ENCODE measurements at regions not wholly inside any gene's neighbourhood (a gene's known extent, or its start where the extent isn't known, plus 50 kb on each side); places are given as distances from the start of the nearest gene placed in this dataset.

DNA sequence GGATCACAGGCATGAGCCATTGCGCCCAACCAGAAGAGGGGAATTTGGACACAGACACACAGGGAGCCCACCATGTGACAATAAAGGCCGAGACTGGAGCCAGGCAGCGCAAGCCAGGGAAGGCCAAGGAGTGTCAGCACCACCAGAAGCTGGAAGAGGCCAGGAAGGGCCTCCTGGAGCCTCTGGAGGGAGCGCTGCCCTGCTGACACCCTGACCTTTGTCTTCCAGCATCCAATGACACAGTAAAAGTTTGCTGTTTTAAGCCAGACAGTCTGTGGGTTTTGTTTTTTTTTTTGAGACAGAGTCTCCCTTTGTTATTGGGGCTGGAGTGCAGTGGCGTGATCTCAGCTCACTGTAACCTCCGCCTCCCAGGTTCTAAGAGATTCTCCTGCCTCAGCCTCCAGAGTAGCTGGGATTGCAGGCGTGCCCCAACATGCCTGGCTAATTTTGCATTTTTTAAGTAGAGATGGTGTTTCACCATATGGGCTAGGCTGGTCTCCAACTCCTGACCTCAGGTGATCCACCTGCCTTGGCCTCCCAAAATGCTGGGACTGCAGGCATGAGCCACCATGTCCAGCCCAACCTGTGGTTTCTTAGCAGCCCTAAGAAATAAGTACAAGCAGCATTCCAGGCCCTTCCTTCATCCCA, 215.8 kb downstream of the CTTN start:
- DNase-seq = no peak

DNA sequence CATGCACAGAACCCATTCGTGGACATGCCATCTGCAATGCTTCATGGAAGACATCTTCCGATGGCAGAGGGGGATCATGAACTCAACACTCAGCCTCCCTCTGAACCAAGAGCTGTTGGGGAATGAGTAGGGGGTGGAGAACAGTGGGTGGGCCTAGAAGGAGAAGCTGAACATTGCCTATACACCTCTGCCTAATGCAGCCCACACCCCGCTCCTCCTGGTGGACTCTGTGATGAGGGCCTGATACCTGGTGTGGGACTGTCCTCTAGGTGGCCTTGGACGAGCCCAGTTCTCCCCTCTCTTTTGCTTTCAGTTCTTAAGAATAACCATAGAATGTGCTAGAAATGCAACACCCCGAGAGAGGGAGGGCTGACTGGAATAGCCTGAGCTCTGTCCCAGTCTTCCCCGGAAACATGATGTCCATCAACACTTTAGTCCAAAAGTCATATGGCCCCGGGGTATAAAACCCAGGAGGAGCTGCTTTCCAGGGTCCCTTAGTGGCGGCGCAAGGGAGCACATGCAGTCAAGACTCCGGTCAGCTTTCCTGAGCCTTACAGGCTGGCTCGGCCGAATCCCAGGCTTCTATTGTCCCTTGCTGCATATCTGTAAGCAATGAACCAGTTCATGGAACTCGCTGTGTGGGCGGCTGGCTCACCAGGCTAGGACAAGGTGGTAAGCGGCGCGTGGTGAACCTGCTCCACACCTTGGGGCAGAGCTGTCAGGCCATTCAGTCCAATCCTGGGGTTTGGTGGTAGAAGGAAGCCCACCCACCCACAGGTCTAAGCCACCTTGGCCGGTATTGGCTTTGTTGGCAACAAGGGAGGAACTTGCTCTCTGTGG, 216.9 kb downstream of the CTTN start:
- no peak for DNase-seq

DNA sequence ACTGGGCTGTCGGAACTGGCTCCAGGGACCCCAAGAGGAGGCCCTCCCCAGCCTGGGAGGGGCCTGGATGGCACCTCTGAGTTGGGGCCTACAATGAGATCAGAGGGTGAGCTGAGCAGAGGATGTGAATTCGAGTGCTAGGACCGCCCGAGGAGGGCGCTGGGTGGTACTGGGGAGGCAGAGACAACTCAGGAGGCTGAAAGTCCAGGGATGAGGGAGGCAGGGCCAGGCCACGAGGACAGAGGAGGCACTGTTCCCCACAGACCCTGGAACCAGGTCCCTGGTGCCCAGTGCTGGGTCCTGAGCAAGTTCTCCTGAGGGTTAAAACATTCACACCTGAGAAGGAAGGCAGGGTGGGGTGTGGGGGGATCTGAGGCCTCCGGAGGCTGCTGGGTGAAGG, 218.0 kb downstream of the CTTN start:
- no peak for DNase-seq

DNA sequence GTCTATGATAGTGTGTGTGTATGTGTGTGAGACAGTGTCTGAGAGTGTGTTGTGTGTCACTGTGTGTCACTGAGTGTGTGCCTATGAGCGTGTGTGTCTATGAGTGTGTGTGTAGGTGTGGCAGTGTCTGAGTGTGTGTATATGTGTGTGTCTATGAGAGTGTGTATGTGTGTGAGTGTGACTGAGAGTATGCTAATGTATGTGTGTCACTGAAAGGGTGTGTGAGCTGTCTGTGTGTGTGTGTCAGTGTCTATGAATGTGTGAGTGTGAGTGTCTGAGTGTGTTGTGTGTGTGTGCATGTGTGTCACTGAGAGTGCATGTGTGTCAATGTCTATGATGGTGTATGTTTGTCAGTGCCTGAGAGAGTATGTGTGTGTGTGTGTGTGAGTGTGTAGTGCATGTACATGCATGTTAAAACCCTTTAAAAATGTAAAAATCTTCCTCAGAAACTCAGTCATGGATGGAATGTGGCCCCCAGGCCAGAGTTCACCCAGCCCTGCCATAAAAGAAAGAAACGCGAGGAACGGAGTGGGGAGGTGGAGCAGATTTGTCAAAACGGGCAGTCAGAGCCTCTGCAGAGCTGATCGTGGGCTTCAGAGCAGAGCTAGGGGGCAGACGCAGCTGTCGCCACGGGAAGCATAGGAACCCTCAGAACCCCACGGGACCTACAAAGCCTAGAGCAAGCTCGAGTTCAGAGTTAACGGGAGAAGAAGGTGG, 218.8 kb downstream of the CTTN start:
- DNase-seq = no peak

DNA sequence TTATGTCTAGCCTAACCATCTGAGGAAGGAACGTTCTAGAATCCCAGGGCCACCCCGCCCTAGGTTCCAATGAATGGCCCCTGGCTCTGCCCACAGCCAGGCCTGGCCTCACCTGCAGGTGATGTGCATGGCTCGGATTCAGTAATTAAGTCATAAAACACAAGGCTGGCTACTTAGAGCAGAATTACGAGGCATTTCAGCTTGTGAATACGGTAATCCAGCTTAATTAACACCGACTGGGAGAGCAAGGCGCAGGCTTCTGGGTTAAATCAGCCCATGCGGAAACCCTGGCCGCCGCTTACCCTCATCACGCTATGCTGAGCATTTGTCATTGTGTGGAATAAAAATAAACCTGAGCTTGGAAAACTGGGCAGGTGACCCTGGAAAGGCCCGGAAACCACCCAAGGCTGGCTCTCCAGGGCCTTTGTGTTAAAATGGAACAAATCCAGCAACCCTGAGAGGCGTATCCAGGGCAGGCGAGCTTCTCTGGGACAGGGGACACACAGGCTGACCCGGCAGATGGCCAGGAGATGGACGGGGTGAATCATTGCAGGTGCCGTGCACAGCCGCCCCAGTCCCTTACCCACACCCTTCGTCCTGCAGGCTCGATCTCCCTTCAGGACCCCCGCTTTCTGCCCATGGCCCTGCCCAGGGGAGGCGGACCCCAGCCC, 220.2 kb downstream of the CTTN start:
- no peak for DNase-seq

DNA sequence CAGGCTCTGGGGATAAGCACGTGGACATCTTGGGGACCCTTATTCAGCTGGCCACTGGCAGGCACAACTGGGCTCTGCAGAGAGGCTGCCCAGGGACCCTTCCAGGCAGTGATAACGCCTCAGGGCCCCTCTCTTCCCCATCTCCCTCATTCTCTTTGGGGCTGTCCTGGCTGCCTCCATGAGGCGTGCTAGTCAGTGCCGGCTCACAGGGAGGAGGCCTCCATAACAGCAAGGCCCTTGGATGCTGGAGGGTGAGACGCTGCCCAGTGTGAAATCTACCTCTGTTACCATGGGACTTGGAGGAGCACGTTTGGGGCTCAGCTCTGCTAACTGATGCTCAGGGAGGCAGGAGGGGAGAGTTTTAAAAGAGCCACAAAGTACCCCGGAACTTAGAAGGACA, 221.3 kb downstream of the CTTN start:
- no peak for DNase-seq

DNA sequence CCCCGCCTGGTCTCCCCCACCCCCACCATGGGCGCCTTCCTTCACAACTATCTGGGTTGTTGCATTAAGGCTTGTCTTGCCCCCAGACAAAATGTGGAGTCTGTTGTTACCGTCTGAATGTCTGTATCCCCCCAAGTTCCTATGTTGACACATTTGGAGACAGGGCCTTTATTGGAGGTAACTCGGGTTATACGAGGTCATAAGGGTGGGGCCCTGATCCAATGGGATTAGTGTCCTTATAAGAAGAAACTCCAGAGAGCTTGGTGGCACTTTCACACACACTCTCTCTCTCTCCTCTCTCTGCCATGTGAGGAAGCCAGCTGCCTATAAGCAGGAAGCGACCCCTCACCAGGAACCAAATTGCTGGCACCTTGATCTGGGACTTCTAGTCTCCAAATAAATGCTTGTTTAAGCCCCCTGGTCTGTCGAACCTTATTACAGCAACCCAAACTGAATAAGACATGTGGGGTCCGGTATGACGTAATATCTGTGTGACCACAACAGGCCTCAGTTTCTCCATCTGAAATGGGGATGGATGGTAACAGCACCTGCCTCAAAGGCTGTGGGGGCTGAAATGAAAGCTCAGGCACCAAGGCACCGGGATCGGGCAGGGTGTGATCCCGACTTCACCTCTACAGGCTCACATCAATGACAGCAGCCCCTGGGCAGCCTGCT, 222.3 kb downstream of the CTTN start:
- DNase-seq = no peak

DNA sequence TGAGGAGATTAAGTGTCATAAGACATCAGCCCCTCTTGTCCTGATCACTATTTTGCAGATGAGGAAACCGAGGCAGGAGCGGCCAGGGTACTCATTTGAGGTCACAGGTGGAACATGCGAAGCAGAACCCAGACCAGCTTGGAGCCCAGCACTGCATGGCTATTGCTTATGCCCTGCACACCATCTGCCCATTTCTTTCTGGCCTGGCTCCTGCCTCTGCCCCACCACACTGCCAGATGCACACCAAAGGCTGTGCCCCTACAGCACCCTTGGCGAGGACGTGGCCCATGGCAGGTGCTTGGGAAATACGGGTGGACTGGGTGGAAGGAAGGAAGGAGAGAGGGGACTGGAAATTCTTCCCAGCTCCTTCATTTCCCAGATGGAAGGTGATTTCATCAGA, 222.9 kb downstream of the CTTN start:
- DNase-seq = no peak

DNA sequence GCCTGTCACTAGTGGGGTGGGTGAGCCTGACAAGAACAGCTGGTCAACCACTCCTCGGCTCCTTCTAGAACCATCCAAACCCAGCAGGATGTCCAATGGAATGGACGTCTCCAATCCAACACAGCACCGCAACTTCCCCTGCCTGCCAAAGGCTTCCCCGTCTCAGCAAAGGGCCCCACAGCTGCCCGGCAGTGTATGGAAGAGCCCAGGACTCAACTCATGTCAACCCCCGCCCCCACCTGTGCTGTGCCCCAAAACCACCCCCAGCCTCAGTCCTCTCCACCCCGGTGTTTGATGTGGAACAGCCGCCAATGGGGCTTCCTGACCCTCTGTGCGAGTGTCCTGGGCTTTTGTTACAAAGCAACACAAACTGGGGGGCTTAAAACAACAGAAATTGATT, 223.8 kb downstream of the CTTN start:
- DNase-seq = no peak

DNA sequence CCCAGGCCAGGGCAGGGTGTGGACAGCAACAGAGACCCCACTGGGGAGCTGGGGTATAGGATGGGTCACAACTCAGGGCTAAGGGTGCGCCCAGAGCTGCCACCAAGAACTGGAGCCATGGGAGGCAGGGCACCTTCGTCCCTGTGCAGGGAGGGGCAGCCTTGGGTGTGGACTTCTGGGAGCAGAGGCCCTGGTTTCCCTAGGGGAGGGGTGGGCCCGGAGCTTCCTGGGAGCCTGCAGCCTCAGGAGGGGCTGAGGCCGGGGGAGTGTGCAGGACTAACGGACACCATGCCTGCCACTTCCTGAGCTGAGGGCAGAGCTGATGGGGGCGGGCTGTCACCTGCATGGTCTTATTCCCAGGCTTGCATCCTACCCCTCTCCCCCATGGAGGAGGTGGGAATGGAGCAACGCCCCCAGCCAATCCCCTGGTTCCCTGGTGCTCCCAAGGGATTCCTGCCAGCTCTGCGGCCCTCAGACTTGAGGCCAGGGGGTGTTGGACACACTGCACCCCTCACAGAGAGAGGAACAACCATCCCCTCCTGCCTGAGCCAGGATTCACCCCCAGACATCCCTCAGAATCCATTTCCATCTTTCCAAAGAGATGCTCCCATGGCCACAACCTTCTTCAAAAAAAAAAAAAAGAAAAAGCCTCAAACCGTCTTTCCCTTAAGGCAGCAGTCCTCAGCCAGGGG, 225.7 kb downstream of the CTTN start:
- DNase-seq = no peak

DNA sequence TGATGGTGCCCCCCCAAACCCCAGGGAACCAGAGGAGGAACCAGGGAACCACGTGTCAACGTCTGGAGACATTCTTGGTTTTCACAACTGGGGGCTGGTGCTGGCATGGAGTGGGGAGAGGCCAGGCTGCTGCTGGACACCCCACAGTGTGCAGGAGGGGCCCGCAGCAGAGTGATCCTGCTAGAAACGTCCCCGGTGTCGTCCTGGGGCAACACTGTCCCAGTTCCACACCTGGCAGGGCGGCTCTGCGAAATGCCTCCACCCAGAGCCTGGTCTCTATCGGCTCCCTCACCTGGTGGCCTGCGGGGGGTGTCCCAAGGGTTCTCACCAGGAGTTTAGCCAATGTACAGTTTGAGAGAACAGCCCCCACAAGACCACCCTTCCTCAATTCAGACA, 226.3 kb downstream of the CTTN start:
- no peak for DNase-seq

DNA sequence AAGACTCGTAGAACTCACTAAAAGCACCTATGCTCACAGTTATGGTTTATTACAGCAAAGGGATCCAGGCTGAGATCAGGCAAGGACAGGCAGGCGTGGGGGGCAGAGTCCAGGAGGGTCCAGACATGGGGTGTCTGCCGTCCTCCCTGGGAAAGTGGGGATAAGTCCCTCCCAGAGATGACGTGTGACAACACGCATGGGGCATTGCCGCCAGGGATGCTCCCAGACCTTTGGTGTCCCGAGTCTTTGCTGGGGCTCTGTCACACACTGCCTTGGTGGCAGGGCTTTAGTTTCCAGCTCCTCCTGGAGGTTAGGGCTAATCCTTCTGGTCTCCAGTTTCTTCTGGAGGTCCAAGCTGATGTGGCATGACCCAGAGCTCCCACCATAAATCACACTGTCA, 226.7 kb downstream of the CTTN start:
- no peak for DNase-seq

DNA sequence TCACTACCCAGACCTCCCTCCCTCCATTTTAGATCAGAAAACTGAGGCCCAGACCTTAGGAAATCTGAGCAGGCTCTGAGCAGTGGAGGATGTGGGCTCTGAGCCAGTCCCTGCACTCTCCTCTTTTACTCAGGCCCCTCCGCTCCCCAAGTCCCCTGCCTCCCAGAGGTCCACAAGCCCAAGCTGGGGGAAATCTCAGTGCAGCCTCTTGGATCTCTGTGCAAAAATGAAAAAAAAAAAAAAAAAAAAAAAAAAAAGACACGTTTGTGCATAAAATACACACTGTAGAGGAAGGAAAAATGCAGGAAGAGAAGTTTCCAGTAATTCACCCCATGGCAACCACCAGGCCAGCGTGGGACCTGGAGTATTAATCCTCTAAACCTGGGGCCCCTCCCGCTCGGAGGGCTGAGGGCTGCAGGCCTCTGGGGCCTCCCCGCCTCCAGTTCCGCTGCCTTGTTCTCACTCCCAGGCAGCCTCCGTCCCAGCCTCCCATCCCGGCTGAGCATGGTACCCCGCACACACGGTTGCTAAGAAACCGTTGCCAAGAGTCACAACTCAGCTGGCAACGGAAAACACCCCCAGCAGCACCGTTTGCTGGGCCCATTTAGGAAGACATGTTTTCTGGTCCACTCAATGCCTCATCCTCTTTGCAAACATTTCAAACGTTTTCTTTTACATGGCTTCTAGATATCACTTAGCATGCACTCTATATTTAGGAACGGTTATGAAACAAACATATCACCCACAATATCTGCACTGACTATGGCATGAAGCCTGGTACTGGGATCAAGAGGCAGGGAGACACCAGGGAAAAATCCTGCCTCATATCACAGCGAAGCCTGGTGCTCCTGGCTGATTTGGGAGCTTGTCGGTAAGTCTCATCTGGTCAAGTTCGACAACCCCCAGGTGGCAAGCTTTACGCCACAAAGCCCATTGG, 227.5 kb downstream of the CTTN start:
- DNase-seq = no peak

DNA sequence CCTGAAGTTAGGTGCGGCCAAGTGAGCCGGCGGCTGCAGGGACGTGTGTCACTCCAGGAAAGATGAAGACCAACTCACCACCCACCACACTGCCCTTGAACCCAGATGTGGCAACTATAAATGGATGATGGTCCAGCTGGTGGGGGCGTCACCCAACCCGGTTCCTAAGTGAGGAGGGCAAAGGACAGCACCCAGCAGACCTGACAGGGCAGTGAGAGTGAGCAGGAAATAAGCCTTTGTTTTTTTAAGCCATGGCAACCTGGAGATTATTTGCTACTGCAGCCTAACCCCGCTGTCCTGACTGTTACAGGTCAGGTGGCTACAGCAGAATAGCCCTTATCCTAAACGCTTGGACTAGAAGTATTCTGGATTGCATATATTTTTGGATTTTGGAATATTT, 228.9 kb downstream of the CTTN start:
- no peak for DNase-seq

DNA sequence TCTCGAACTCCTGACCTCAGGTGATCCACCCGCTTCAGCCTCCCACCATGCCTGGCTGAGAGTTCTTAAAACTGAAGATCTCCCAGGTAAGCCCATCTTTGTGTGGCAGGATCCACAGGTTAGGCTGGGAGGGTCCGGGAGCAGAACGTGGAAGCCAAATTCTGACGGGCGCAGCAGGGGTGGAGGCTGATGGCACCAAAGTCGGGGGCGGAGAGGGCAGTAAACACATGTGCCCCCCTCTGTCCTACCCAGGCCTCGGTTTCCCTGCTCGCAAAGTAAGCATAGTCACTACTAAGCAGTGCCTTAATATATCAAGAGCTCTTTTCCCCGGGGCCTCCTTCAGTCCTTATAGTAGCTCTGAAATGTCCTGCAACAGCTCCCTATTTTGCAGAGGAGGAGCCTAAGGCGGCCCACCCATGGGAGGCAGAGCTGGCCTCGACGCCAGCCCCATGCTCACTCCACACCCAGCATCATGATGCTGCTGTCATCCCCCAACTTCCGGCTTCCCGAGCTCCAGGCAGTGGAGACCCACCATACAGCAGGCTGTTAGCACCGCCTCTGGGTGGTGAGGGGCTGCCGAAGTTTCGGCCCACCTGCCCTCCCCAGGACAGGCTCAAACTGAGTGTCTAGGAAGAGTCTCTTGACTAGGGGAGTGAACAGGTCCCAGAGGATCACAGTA, 230.0 kb downstream of the CTTN start:
- no peak for DNase-seq

DNA sequence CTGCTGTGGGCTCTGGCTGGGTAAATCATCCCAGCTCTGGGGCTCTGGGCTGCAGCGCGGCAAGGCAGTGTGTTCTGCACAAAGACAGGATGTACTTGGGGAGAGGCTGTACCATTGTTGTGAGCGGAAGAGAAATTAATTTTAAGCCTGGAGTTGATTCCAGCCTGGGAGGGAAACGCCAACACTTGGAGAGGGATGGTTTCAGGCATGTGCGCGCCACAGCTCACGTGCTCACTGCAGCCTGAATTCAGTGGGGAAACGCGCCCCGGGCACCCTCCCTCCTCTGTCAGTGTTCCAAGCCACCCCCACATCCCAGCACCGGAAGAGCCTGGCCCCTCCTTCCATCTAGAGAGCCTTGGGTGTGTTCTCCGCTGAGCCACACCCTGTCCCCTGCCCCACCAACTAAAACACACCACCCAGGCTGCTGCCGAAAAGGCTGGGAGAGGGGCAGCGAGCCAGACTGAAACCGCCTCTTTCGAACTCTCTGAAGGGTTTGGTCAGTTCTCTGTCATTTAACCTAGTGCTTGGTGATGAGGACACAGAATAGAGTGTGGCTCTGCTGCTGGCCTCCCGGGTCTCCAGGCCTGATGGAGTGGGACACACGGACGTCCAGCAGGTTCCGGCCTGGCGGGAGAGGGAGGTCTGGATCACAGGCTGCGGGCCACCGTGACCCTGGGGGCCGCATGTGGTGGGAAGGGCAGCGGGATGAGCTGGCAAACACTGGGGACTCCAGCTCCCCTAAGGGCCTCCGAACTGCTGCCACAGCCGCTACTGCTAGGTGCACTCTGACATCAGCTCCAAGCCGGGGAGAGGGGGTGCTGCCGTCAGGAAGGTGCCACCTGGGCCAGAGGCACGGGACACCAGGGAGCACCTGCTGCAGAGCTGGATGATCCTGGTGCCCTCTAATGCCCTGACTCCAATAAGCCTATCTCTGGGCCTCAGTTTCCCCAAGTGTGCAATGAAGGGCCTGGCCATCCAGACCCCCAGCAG, 230.8 kb downstream of the CTTN start:
- no peak for DNase-seq

DNA sequence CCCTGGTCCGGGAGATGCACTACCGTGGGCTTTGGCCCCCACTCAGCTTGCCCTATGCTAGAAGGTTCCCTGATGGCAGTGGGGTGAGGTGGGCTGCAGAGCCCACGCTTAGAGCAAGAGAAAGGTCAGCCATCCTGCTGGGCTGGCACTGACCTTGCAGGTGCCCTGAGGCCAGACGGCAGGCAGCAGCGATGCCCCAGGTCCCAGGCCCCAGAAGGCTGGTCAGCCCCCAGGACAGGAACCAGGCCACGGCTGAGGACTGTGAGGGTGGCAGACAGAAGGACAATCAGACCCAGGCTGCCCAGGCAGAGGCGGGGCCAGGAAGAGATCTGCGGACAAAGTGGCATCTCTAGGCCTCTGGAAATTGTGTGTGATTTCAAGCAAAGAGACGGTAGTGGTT, 231.7 kb downstream of the CTTN start:
- no peak for DNase-seq

DNA sequence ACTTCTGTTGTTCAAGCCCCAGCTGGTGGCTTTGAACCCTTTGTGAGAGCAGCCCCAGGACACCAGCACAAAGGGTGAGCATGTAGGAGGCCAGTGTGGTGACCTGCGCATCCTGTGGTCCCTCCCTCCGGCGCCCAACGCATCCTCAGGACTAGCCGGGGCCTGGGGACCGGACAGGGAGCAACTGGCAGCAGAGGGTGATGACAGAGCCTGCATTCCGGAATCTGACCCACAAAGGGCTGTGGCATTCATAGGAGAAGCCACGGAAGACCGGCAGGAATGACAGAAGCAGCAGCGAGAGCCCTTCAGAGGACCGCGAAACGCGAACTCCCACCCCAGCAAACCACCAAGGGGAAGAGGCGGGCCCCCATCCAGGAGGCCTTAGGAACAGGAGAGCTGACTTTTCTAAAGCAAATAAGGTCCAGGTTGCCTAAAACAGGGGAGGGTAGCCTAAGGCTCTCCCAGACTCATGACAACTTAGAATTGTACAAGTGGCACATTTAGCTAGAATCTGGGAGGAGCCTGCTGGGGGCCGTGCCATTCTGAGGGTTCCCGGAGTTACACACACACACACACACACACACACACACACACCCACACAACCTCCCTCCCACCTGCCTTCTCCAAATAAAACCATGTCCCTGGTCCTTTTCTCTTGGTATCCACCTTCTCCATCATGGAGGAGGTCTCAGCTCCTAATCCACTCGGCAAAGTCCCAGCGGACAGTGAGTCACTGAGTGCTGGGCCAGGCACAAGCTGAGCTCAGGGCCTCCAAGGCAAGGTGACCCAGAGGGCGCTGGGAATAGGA, 232.7 kb downstream of the CTTN start:
- DNase-seq = no peak
